Thymus (tissue), 11 donors: ENCODE measurements at regions not wholly inside any gene's neighbourhood (a gene's known extent, or its start where the extent isn't known, plus 50 kb on each side); places are given as distances from the start of the nearest gene placed in this dataset.

Experiments used
- DNase-seq, 9 donors: peaks; one replicate each; pipeline ENCODE4 v3.0.0-alpha.2; 2013; ENCODE audit warnings: low spot score in 9 of 9, low read depth in 6 of 9, missing footprints in 1 of 9
- H3K27ac ChIP-seq, 2 donors: one replicate each; pipeline ENCODE4 v1.5.1; 2013; ENCODE audit warnings: control low read depth in 1 of 2, low read depth in 1 of 2, low read length in 1 of 2, mild to moderate bottlenecking in 1 of 2, moderate library complexity in 1 of 2
- H3K27me3 ChIP-seq, 2 donors: one replicate each; pipeline ENCODE4 v1.5.1; 2013; ENCODE audit warnings: low read length in 1 of 2; ENCODE audit not compliant: control insufficient read depth in 2 of 2, insufficient read depth in 1 of 2
- H3K36me3 ChIP-seq, 2 donors: one replicate each; pipeline ENCODE4 v1.5.1; 2013; ENCODE audit warnings: low read length in 1 of 2, mild to moderate bottlenecking in 1 of 2, moderate library complexity in 1 of 2; ENCODE audit not compliant: control insufficient read depth in 2 of 2, insufficient read depth in 2 of 2
- H3K4me1 ChIP-seq, 2 donors: one replicate each; pipeline ENCODE4 v1.5.1; 2013; ENCODE audit warnings: low read length in 2 of 2; ENCODE audit not compliant: control insufficient read depth in 2 of 2, insufficient read depth in 2 of 2
- H3K4me3 ChIP-seq, 2 donors: one replicate each; pipeline ENCODE4 v1.5.1; 2013; ENCODE audit warnings: low read length in 2 of 2, control low read depth in 1 of 2, mild to moderate bottlenecking in 1 of 2
- H3K9me3 ChIP-seq, 2 donors: one replicate each; pipeline ENCODE4 v1.5.1; 2013; ENCODE audit warnings: low read length in 1 of 2, mild to moderate bottlenecking in 1 of 2; ENCODE audit not compliant: control insufficient read depth in 2 of 2, insufficient read depth in 1 of 2
- WGBS: extraction: QIAGEN DNeasy Blood & Tissue Kit; methylation state at CpG from one replicate; pipeline ENCODE4 v1.1.7; 2013; 5-methylcytosine and 5-hydroxymethylcytosine counted together
- donor health status: healthy.

DNA sequence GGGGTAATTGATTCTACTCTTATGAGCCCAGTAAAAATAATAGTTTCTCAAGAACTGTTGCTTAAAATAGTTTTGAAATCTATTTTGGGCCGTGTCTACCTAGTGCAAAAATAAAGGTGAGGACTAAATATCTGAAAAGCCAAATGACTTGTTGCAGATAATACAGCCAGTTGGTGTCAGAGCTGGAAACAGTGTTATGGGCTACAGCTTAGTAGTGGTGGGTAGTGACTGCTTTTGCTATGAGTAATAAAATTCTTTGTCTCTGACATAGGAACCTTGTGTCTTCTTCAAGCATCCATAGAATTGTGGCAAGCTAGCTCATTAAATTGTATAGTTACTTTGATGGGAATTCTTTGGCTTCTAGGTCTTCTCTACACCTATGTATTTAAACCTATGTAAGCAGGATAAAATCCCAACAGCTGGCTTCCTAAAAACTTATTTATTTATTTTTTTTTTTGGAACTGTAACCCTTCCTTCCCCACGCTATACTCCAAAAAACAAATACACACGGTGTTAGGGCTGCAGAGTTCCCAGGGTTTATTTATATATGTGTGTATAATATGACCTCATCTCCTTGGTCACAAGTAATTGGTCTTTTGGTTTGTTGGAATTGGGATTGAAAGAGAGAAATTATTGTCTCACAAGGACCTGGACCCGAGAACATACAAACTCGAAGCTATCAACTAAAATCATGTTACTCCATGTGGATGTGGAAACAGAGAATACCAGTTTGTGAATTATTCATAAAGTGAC lies 138.0 kb downstream of the NUDT12 start:
- Histone ChIP-seq H3K36me3 (no peaks in the 10 kb centered on the region), H3K4me1 (no peaks in the 10 kb centered on the region), H3K27ac (no peak overlapping the region), H3K9me3 (no peaks in the 10 kb centered on the region), H3K4me3 (no peak overlapping the region), H3K27me3 (no peaks in the 10 kb centered on the region)
- no peak for DNase-seq
- WGBS, result 94% methylated on average over 5 of the region's 5 CpGs

DNA sequence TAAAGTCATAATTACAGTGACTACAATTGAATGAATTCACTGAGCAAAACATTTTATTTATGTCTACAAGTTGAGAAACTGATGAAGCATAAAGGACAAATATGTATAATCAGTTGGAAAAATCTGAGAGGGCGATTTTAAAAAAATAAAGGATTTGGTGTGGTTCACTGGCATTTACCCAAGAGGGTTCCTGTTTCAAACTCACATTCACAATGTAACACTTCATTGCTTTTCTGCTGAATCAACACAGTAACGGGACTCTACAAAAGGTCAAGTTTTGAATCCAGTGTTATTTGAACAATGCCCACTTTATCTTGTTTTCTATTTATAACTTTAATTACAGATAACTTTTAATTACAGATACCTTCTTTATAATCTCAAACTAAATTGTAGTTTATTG lies 138.6 kb downstream of the NUDT12 start:
- no peaks in the 10 kb centered on the region for H3K27me3 ChIP-seq
- WGBS, result 90% methylated on average over 2 of the region's 2 CpGs
- H3K4me1 ChIP-seq, result no peaks in the 10 kb centered on the region
- H3K36me3 ChIP-seq, result no peaks in the 10 kb centered on the region
- no peaks in the 10 kb centered on the region for H3K9me3 ChIP-seq
- no peak for DNase-seq
- H3K4me3 ChIP-seq, result no peak overlapping the region
- no peak overlapping the region for H3K27ac ChIP-seq

DNA sequence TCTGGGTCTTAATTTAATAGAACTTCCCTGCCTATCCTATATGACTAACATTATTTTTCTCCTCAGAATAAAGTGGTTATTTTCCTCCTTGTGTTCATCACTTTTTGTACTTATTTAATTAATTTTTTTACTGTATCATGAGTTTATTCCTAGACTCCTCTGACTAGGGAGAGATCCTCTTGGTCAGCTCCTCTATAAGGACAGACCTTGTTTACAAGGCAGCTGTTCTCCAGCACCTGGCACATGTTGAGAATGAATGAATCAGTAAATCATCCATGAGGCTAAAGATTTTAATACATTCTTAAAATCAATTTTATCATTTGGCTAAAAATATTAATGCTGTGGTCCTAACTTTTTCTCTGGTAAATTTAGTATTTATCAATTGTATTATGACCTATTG lies 139.8 kb downstream of the NUDT12 start:
- Histone ChIP-seq H3K9me3 (no peaks in the 10 kb centered on the region), H3K4me3 (no peak overlapping the region), H3K36me3 (no peaks in the 10 kb centered on the region), H3K27ac (no peak overlapping the region), H3K27me3 (no peaks in the 10 kb centered on the region), H3K4me1 (no peaks in the 10 kb centered on the region)
- DNase-seq, result no peak

DNA sequence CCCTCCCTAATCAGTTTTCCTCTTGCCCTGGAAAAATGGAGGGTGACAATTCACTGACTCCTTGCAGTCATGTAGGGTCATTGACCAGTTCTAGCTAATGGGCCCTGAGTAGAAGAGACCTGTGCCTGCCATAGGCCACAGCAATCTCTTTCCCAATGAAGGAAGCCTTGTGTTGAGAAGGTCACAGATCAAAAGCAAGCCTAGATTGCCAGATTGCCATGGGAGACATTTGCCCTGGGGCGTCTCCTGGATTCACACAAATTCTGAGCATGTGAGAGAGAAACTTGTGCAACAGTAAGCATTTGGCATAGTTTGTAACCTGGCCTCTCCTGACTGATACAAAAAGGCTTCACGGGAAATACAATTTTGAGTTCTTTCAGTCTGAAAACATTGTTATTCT lies 148.0 kb downstream of the NUDT12 start:
- no peaks in the 10 kb centered on the region for H3K27me3 ChIP-seq
- H3K36me3 ChIP-seq, result no peaks in the 10 kb centered on the region
- no peaks in the 10 kb centered on the region for H3K4me1 ChIP-seq
- no peak overlapping the region for H3K27ac ChIP-seq
- no peak for DNase-seq
- 96% methylated on average over 2 of the region's 2 CpGs for WGBS
- no peaks in the 10 kb centered on the region for H3K9me3 ChIP-seq
- no peak overlapping the region for H3K4me3 ChIP-seq

DNA sequence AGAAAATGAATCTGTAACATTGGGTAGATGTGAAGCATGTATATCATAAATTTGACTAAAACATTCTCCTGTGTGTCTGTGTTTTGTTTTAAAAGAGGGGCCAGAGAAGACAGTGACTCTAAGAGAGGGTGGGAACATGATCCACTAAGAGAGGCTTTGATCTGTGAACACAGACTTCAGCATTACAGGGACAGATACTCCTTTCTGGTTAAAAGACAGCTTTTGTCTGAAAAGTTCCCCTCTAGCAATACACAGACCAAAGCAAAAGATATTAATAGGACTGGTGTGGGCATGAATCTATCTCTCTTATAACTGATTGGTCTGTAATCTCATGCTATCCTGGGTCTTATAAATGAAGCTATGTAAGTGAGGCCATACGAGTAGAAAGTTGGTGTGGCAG lies 150.9 kb downstream of the NUDT12 start:
- Histone ChIP-seq H3K4me1 (no peaks in the 10 kb centered on the region), H3K36me3 (no peaks in the 10 kb centered on the region), H3K9me3 (no peaks in the 10 kb centered on the region), H3K27me3 (no peaks in the 10 kb centered on the region), H3K4me3 (no peak overlapping the region), H3K27ac (no peak overlapping the region)
- DNase-seq, result no peak
- WGBS, result 92% methylated on average over 1 of the region's 1 CpG

DNA sequence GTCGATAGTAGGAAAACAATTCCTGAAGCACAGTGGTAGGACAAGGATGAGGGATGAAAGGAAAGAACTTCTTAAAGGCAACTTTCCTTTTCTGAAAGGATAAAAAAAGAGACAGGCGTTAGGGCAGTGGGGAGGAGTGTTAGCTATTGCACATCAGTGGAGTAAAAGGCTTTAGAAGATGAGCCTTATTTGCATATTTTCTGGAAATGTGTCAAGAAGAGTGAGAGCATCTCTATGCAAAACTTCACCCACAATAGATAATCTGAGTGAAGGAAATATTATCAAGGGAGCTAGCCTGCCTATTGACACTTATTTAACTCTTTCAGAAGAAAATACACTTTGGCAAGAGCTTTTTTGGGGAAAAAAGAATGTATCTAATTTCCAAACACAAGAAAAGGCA lies 151.6 kb downstream of the MACIR start:
- H3K27me3 ChIP-seq, result no peaks in the 10 kb centered on the region
- 93% methylated on average over 2 of the region's 2 CpGs for WGBS
- H3K9me3 ChIP-seq, result no peaks in the 10 kb centered on the region
- H3K4me3 ChIP-seq, result no peak overlapping the region
- no peak overlapping the region for H3K27ac ChIP-seq
- no peaks in the 10 kb centered on the region for H3K4me1 ChIP-seq
- no peak for DNase-seq
- H3K36me3 ChIP-seq, result no peaks in the 10 kb centered on the region

DNA sequence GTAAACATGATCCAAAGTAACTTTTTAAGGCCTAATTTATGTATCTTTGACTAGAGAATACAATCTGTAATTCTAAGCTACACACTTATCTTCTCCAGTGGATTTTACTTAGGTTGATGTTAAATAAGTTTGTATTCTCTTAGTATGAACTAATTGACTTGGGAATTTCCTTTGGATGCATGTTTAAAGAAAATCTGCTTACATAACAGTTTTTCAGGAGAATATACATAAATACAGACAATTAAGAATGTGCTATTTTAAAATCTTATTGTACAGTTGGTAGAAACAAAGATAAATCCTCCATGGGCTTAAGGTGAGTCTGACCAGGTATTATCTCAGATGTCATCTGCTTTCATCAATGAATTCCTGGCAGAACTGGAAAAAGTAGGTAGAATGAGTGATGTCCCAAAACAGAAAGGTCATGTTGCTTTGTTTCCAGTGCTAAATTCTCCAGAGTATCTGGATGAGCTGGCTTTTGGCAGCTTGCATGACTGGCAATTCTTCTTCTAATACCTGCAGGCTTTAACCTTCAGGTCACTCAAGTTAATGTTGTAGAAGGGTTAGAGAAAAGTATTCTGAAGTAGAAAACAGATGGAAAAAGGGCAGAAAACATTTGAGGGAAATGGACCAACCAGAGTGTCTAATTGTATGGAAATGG lies 150.6 kb downstream of the MACIR start:
- no peaks in the 10 kb centered on the region for H3K4me1 ChIP-seq
- no peak for DNase-seq
- no peak overlapping the region for H3K4me3 ChIP-seq
- H3K36me3 ChIP-seq, result no peaks in the 10 kb centered on the region
- H3K27ac ChIP-seq, result no peak overlapping the region
- no peaks in the 10 kb centered on the region for H3K27me3 ChIP-seq
- no peaks in the 10 kb centered on the region for H3K9me3 ChIP-seq

DNA sequence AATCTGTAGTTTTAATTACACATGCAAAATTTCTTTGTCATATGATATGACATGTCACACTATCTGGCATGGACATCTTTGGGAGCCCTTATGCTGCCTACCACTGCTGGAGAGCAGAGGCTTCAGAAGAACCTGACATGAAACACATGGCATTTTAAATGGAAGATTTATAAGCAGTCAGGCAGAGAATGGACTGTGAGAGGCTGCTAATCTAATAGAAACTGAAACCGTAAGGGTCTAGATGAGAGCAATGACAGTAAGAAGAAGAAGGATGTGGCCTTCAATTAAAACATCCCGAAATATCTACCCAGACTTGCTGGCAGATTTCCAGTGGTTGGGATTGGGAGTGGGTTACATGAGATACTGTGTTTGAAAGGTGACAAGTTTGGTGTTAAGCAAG lies 149.8 kb downstream of the MACIR start:
- DNase-seq, result no peak
- H3K4me1 ChIP-seq, result no peaks in the 10 kb centered on the region
- 91% methylated on average over 2 of the region's 2 CpGs for WGBS
- H3K27me3 ChIP-seq, result no peaks in the 10 kb centered on the region
- no peaks in the 10 kb centered on the region for H3K9me3 ChIP-seq
- no peak overlapping the region for H3K27ac ChIP-seq
- no peak overlapping the region for H3K4me3 ChIP-seq
- H3K36me3 ChIP-seq, result no peaks in the 10 kb centered on the region

DNA sequence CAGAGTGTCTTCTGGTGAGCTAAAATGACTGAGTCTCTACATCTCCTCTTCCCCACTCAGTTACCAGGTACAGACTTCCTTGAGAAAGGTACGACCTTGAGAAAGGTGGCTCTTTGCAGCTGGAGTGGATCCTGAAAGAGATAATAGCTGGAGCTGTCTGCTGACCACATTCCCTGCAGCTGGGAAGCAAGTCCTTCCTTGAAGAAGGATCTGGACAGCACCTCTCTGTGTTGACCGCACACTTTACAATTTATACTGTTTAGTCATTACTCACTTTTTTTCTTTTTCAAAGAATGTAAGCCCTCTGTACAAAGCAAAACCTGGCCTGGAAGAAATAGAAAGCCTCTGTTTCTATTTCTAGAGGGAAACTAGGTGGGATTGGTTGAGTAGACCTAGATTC lies 148.8 kb downstream of the MACIR start:
- no peaks in the 10 kb centered on the region for H3K36me3 ChIP-seq
- no peak overlapping the region for H3K27ac ChIP-seq
- 99% methylated on average over 2 of the region's 2 CpGs for WGBS
- H3K4me3 ChIP-seq, result no peak overlapping the region
- H3K4me1 ChIP-seq, result no peaks in the 10 kb centered on the region
- H3K9me3 ChIP-seq, result no peaks in the 10 kb centered on the region
- no peaks in the 10 kb centered on the region for H3K27me3 ChIP-seq
- no peak for DNase-seq
